A549 (cell line): ENCODE measurements at regions not wholly inside any gene's neighbourhood (a gene's known extent, or its start where the extent isn't known, plus 50 kb on each side); places are given as distances from the start of the nearest gene placed in this dataset.

Experiments
- CEBPB ChIP-seq, 2 experiments: fragments of >200 bp in 1 of 2; sonication (Bioruptor Twin) in 1 of 2; formaldehyde crosslinking in 1 of 2; IDR thresholded peaks; 2 replicates each; pipeline ENCODE4 v1.6.1; 2012 to 2016
- EP300 ChIP-seq, 2 experiments: fragments of >200 bp; sonication (Bioruptor Twin); formaldehyde crosslinking; IDR thresholded peaks; 2 replicates in 1 of 2; 3 replicates in 1 of 2; pipeline ENCODE4 v1.6.1; 2016 to 2017
- ESRRA ChIP-seq: fragments of 150-350 bp; IDR thresholded peaks from 2 replicates; pipeline ENCODE4 v1.6.1; 2014; ENCODE audit warnings: mild to moderate bottlenecking, low read length, borderline replicate concordance
- HES2 ChIP-seq: fragments of >200 bp; sonication (Bioruptor Twin); formaldehyde crosslinking; IDR thresholded peaks from 2 replicates; pipeline ENCODE4 v1.6.1; 2016
- HOXA7 ChIP-seq: fragments of 250-450 bp; sonication (Bioruptor Pico); IDR thresholded peaks from 2 replicates; pipeline ENCODE4 v1.5.0; 2020; ENCODE audit warnings: mild to moderate bottlenecking, moderate library complexity
- JUN ChIP-seq, 2 experiments: fragments of >200 bp; sonication (Bioruptor Twin); formaldehyde crosslinking; IDR thresholded peaks; 2 replicates in 1 of 2; 3 replicates in 1 of 2; pipeline ENCODE4 v1.6.1; 2016 to 2017
- MYC ChIP-seq: IDR thresholded peaks from 2 replicates; pipeline ENCODE4 v1.6.1; 2012; ENCODE audit warnings: mild to moderate bottlenecking, inconsistent platforms, low read length, improper control_type of control experiment, borderline replicate concordance
- POLR2A ChIP-seq: IDR thresholded peaks from 2 replicates; pipeline ENCODE4 v1.6.1; 2012; ENCODE audit warnings: mild to moderate bottlenecking, low read length
- RAD21 ChIP-seq, 2 experiments: fragments of >200 bp in 1 of 2; sonication (Bioruptor Twin) in 1 of 2; formaldehyde crosslinking in 1 of 2; IDR thresholded peaks in 1 of 2; conservative IDR thresholded peaks in 1 of 2; 2 replicates in 1 of 2; 3 replicates in 1 of 2; pipeline ENCODE4 v1.6.1; 2012 to 2018; ENCODE audit warnings: inconsistent platforms in 1 of 2
- RARB ChIP-seq: fragments of 250-450 bp; sonication (Bioruptor Pico); IDR thresholded peaks from 2 replicates; pipeline ENCODE4 v1.8.0; 2021; ENCODE audit warnings: mild to moderate bottlenecking, moderate library complexity
- TF ChIP-seq, protein P1 (sequence below): fragments of >200 bp; sonication (Bioruptor Twin); formaldehyde crosslinking; IDR thresholded peaks from 3 replicates; pipeline ENCODE4 v1.5.1; 2016

DNA sequence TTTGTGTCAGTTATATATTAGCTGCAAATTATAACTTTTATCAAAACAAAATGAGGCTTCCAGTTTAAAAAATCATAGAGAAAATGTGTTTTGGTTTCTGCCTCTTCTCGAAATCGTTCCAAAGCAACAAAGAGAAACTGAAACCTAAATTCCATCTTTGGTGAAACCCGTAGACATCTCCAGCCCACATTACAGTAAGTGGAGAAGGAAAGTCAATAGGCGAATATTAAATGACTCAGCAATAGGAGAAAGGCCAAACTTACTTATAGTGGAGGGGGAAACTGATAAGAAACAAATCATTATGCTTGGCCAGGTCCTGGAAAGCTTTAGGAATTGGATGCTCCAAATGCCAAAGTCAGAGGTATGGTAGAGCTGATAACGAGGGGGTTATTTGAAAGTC, 103.0 kb upstream of the SHISA6 start:
- TF ChIP-seq RARB (CRISPR knock-in tag) (no peak), CEBPB (IDR thresholded peaks at IDR 0.05) (no peak), MYC (no peak), EP300 (IDR thresholded peaks at IDR 0.05) (no peak), POLR2A (no peak), HOXA7 (CRISPR knock-in tag) (no peak), JUN (IDR thresholded peaks at IDR 0.05) (no peak), RAD21 (conservative IDR thresholded peaks at IDR 0.05 in 1 of 2, IDR thresholded peaks at IDR 0.05 in 1 of 2) (no peak), ESRRA (no peak), HES2 (no peak)
- TF ChIP-seq, protein P1, sequence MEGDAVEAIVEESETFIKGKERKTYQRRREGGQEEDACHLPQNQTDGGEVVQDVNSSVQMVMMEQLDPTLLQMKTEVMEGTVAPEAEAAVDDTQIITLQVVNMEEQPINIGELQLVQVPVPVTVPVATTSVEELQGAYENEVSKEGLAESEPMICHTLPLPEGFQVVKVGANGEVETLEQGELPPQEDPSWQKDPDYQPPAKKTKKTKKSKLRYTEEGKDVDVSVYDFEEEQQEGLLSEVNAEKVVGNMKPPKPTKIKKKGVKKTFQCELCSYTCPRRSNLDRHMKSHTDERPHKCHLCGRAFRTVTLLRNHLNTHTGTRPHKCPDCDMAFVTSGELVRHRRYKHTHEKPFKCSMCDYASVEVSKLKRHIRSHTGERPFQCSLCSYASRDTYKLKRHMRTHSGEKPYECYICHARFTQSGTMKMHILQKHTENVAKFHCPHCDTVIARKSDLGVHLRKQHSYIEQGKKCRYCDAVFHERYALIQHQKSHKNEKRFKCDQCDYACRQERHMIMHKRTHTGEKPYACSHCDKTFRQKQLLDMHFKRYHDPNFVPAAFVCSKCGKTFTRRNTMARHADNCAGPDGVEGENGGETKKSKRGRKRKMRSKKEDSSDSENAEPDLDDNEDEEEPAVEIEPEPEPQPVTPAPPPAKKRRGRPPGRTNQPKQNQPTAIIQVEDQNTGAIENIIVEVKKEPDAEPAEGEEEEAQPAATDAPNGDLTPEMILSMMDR, result no peak
